NT2/D1 (cell line): ENCODE measurements at regions not wholly inside any gene's neighbourhood (a gene's known extent, or its start where the extent isn't known, plus 50 kb on each side); places are given as distances from the start of the nearest gene placed in this dataset.

Experiments used
- SUZ12 ChIP-seq: IDR thresholded peaks from 2 replicates; pipeline ENCODE4 v1.6.1; 2011; ENCODE audit not compliant: insufficient read length, insufficient read depth; ENCODE audit errors: extremely low read depth
- YY1 ChIP-seq: IDR thresholded peaks from 2 replicates; pipeline ENCODE4 v1.6.1; 2011; ENCODE audit not compliant: insufficient read length, insufficient read depth
- ZNF274 ChIP-seq: IDR thresholded peaks from 2 replicates; pipeline ENCODE4 v1.6.1; 2011; ENCODE audit warnings: mild to moderate bottlenecking, low read depth, low read length

DNA sequence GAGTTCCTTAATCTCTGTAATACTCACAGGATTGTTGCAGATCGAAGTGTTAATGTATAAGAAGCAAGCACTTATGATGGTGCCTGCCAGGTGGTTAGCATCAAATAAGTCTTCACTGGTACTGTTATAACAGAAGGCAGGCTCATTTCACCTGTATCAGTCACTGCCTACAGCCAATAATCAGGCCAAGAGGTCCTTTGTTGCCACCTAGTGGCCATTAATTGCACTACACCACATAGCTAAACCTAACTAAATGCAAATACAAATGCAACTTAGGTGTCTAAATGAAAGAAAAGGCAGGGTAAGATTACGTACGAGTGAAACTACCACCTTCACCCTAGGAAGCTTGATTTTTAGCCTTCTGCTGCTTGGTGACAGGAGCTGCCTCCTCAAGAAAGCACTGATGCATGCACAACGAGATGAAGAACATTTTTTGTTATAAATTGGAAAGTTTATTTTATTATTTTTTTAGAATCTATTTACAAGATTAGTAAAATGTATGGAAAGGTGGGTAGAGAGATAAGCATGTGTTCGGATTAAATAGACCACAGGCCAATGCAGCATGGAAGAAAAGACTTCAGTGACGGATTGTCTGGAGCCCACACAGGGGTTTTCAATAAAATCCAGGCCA lies 334.8 kb upstream of the CAMK1G start:
- TF ChIP-seq ZNF274 (no peak), YY1 (no peak), SUZ12 (no peak)
